H1 (cell line): ENCODE measurements at regions not wholly inside any gene's neighbourhood (a gene's known extent, or its start where the extent isn't known, plus 50 kb on each side); places are given as distances from the start of the nearest gene placed in this dataset.

Experiments
- CTCF ChIA-PET: fragments of 300-600 bp; sonication (Branson Sonifier 250); formaldehyde crosslinking; loops from one replicate; lab custom pipeline; 2021; ENCODE audit not compliant: partially characterized antibody; lab: Charles Lee
- POLR2A ChIA-PET: fragments of 300-600 bp; sonication (Branson Sonifier 250); formaldehyde crosslinking; loops from one replicate; lab custom pipeline; 2021; ENCODE audit warnings: inconsistent platforms; ENCODE audit not compliant: partially characterized antibody; lab: Charles Lee
- DNase-seq, 2 experiments: peaks; one replicate each; pipeline versions ENCODE4 v3.0.0 to v3.0.0-alpha.2; 2010 to 2022; ENCODE audit warnings: low spot score in 2 of 2, low read depth in 1 of 2, mixed read lengths in 1 of 2
- FAIRE-seq: peaks from 2 replicates; lab custom pipeline; 2011; peaks lifted over from hg19 to GRCh38; lab: Jason Lieb, UNC
- H2AFZ ChIP-seq: 2 replicates; pipeline ENCODE4 v1.8.1; 2012; ENCODE audit warnings: low read length, inconsistent platforms
- H2AK5ac ChIP-seq: 2 replicates; pipeline ENCODE4 v1.6.1; 2013; ENCODE audit warnings: low read depth, low read length
- H2BK120ac ChIP-seq: replicated peaks from 2 replicates; pipeline ENCODE3; 2013; ENCODE audit warnings: low read depth, low read length, inconsistent platforms
- H2BK12ac ChIP-seq: 2 replicates; pipeline ENCODE4 v1.6.1; 2013; ENCODE audit warnings: low read depth, low read length
- H2BK15ac ChIP-seq: 2 replicates; pipeline ENCODE4 v1.6.1; 2013; ENCODE audit warnings: low read length
- H2BK20ac ChIP-seq: 2 replicates; pipeline ENCODE4 v1.6.1; 2013; ENCODE audit warnings: low read length
- H2BK5ac ChIP-seq: 2 replicates; pipeline ENCODE4 v1.6.1; 2013; ENCODE audit warnings: low read depth, low read length
- H3K14ac ChIP-seq: 2 replicates; pipeline ENCODE4 v1.6.1; 2013; ENCODE audit warnings: inconsistent platforms; ENCODE audit not compliant: insufficient read length
- H3K18ac ChIP-seq: 2 replicates; pipeline ENCODE4 v1.6.1; 2013; ENCODE audit warnings: low read length; ENCODE audit errors: extremely low read depth
- H3K23ac ChIP-seq: 2 replicates; pipeline ENCODE4 v1.6.1; 2013; ENCODE audit warnings: inconsistent platforms; ENCODE audit not compliant: insufficient read length
- H3K23me2 ChIP-seq: 2 replicates; pipeline ENCODE4 v1.6.1; 2013; ENCODE audit warnings: low read depth, low read length
- H3K27ac ChIP-seq: 2 replicates; pipeline ENCODE4 v1.6.1; 2011; ENCODE audit warnings: low read depth, low read length, inconsistent platforms
- H3K27me3 ChIP-seq, 4 experiments: replicated peaks in 1 of 4; 1 replicate in 1 of 4; 2 replicates in 3 of 4; pipeline versions ENCODE4 v1.6.1 to v1.8.1; 2011 to 2013; ENCODE audit warnings: low read length in 3 of 4, mild to moderate bottlenecking in 3 of 4, inconsistent platforms in 2 of 4, mixed read lengths in 2 of 4, moderate library complexity in 1 of 4; ENCODE audit not compliant: control insufficient read depth in 3 of 4, insufficient read depth in 3 of 4; ENCODE audit errors: extremely low read depth in 1 of 4
- H3K36me3 ChIP-seq, 4 experiments: 2 replicates each; pipeline versions ENCODE4 v1.6.1 to v1.8.1; 2011 to 2013; ENCODE audit warnings: mild to moderate bottlenecking in 4 of 4, low read length in 3 of 4, moderate library complexity in 2 of 4, control low read depth in 1 of 4, inconsistent platforms in 1 of 4; ENCODE audit not compliant: insufficient read depth in 4 of 4, control insufficient read depth in 2 of 4
- H3K4ac ChIP-seq: replicated peaks from 2 replicates; pipeline ENCODE3; 2013; ENCODE audit warnings: low read length, low read depth, mixed read lengths, inconsistent platforms; ENCODE audit not compliant: insufficient read length
- H3K4me1 ChIP-seq, 4 experiments: replicated peaks in 1 of 4; 1 replicate in 1 of 4; 2 replicates in 3 of 4; pipeline versions ENCODE4 v1.6.1 to v1.8.1; 2011 to 2013; ENCODE audit warnings: low read length in 3 of 4, inconsistent platforms in 2 of 4, mixed read lengths in 1 of 4; ENCODE audit not compliant: insufficient read depth in 4 of 4, control insufficient read depth in 3 of 4
- H3K4me2 ChIP-seq, 2 experiments: 2 replicates each; pipeline versions ENCODE4 v1.6.1 to v1.8.1; 2011 to 2013; ENCODE audit warnings: low read depth in 2 of 2, low read length in 2 of 2, control low read depth in 1 of 2, inconsistent platforms in 1 of 2, mild to moderate bottlenecking in 1 of 2; ENCODE audit not compliant: insufficient read depth in 1 of 2
- H3K4me3 ChIP-seq, 4 experiments: fragments of 200-600, 300-600 bp in 1 of 4; sonication (generic), shearing (Covaris generic), sonication (Bioruptor Twin) in 1 of 4; 2 replicates each; pipeline versions ENCODE4 v1.5.1 to v1.8.1; 2011 to 2016; ENCODE audit warnings: low read length in 4 of 4, low read depth in 3 of 4, control low read depth in 2 of 4, inconsistent platforms in 2 of 4, mild to moderate bottlenecking in 2 of 4, mixed read lengths in 1 of 4, moderate library complexity in 1 of 4; ENCODE audit not compliant: insufficient read depth in 2 of 4; ENCODE audit errors: extremely low read depth in 1 of 4
- H3K56ac ChIP-seq: replicated peaks from 2 replicates; pipeline ENCODE3; 2013; ENCODE audit warnings: low read depth, mild to moderate bottlenecking, mixed read lengths, low read length, inconsistent platforms; ENCODE audit not compliant: insufficient read length
- H3K79me1 ChIP-seq: 2 replicates; pipeline ENCODE4 v1.6.1; 2013; ENCODE audit warnings: low read depth, low read length, control low read depth
- H3K79me2 ChIP-seq, 2 experiments: 2 replicates each; pipeline versions ENCODE4 v1.6.1 to v1.8.1; 2012 to 2013; ENCODE audit warnings: low read length in 2 of 2, mild to moderate bottlenecking in 2 of 2, inconsistent platforms in 1 of 2; ENCODE audit not compliant: insufficient read depth in 2 of 2, control insufficient read depth in 1 of 2
- H3K9ac ChIP-seq, 4 experiments: replicated peaks in 1 of 4; 1 replicate in 1 of 4; 2 replicates in 3 of 4; pipeline versions ENCODE4 v1.6.1 to v1.8.1; 2011 to 2013; ENCODE audit warnings: low read depth in 3 of 4, low read length in 3 of 4, control low read depth in 2 of 4, mild to moderate bottlenecking in 2 of 4, moderate library complexity in 2 of 4, inconsistent platforms in 1 of 4; ENCODE audit errors: extremely low read depth in 1 of 4
- H3K9me3 ChIP-seq, 2 experiments: 2 replicates each; pipeline versions ENCODE4 v1.6.1 to v1.8.1; 2012 to 2013; ENCODE audit warnings: mild to moderate bottlenecking in 2 of 2, moderate library complexity in 2 of 2, control low read depth in 1 of 2, inconsistent platforms in 1 of 2, low read depth in 1 of 2, low read length in 1 of 2, mixed read lengths in 1 of 2; ENCODE audit not compliant: insufficient read depth in 2 of 2
- H4K20me1 ChIP-seq, 2 experiments: replicated peaks in 1 of 2; 2 replicates each; pipeline versions ENCODE3 to v1.8.1; 2011 to 2013; ENCODE audit warnings: inconsistent platforms in 2 of 2, low read length in 2 of 2, mild to moderate bottlenecking in 1 of 2; ENCODE audit not compliant: insufficient read depth in 2 of 2, control insufficient read depth in 1 of 2
- H4K5ac ChIP-seq: 2 replicates; pipeline ENCODE4 v1.6.1; 2013; ENCODE audit warnings: low read length, low read depth, mixed read lengths, inconsistent platforms; ENCODE audit not compliant: insufficient read length
- H4K8ac ChIP-seq: 2 replicates; pipeline ENCODE4 v1.8.0; 2013; ENCODE audit warnings: mild to moderate bottlenecking, moderate library complexity, low read length, inconsistent platforms; ENCODE audit not compliant: insufficient read depth; ENCODE audit errors: extremely low read depth
- H4K91ac ChIP-seq: replicated peaks from 2 replicates; pipeline ENCODE3; 2013; ENCODE audit warnings: low read length, mixed read lengths, inconsistent platforms; ENCODE audit not compliant: insufficient read length
- CHD1 ChIP-seq: IDR thresholded peaks from 2 replicates; pipeline ENCODE4 v1.6.1; 2012; ENCODE audit warnings: low read depth, low read length, improper control_type of control experiment
- EP300 ChIP-seq, 2 experiments: IDR thresholded peaks; 1 replicate in 1 of 2; 2 replicates in 1 of 2; pipeline ENCODE4 v1.6.1; 2011 to 2012; ENCODE audit warnings: low read depth in 2 of 2, low read length in 2 of 2, mild to moderate bottlenecking in 2 of 2, borderline replicate concordance in 1 of 2, inconsistent platforms in 1 of 2, moderate library complexity in 1 of 2
- GABPA ChIP-seq: IDR thresholded peaks from 2 replicates; pipeline ENCODE4 v1.6.1; 2011; ENCODE audit warnings: mild to moderate bottlenecking, low read length, moderate library complexity, borderline replicate concordance; ENCODE audit not compliant: insufficient read depth
- GTF2F1 ChIP-seq: IDR thresholded peaks from 2 replicates; pipeline ENCODE4 v1.6.1; 2012; ENCODE audit warnings: low read depth, low read length, improper control_type of control experiment, borderline replicate concordance
- HDAC6 ChIP-seq: IDR thresholded peaks from one replicate; pipeline ENCODE4 v1.7.1; 2012; ENCODE audit warnings: low read depth, mild to moderate bottlenecking, inconsistent platforms, low read length, moderate library complexity
- KDM1A ChIP-seq: fragments of 200-600, 300-600 bp; sonication (generic); IDR thresholded peaks from 2 replicates; pipeline ENCODE4 v1.7.1; 2016; ENCODE audit warnings: mild to moderate bottlenecking, low read length, borderline replicate concordance
- KDM5A ChIP-seq: fragments of 200-600 bp; IDR thresholded peaks from 2 replicates; pipeline ENCODE4 v1.7.1; 2012; ENCODE audit warnings: mild to moderate bottlenecking, low read length, inconsistent platforms, mixed read lengths
- RNF2 ChIP-seq: fragments of 200-900, 300-1000 bp; sonication (generic); IDR thresholded peaks from 2 replicates; pipeline ENCODE4 v1.7.1; 2016; ENCODE audit warnings: borderline replicate concordance, low read depth, mild to moderate bottlenecking, antibody characterized with exemption, low read length; ENCODE audit not compliant: poor library complexity, severe bottlenecking; ENCODE audit errors: missing control alignments
- SIX5 ChIP-seq: IDR thresholded peaks from 2 replicates; pipeline ENCODE4 v1.6.1; 2011; ENCODE audit warnings: mild to moderate bottlenecking, low read depth, low read length
- SRF ChIP-seq: IDR thresholded peaks from 2 replicates; pipeline ENCODE4 v1.6.1; 2011; ENCODE audit warnings: mild to moderate bottlenecking, low read depth, low read length, moderate library complexity
- TAF7 ChIP-seq: optimal IDR thresholded peaks from 2 replicates; pipeline ENCODE3; 2011; ENCODE audit warnings: low read depth, mild to moderate bottlenecking, inconsistent platforms, low read length, moderate library complexity, borderline replicate concordance
- TCF12 ChIP-seq: IDR thresholded peaks from 2 replicates; pipeline ENCODE4 v1.6.1; 2011; ENCODE audit warnings: low read depth, mild to moderate bottlenecking, low read length
- WGBS, 2 experiments: shearing (Covaris generic) in 1 of 2; methylation state at CpG; one replicate each; pipeline versions ENCODE4 v1.1.6 to v1.1.7; 2013 to 2015; ENCODE audit warnings: low lambda C conversion rate in 2 of 2, mixed read lengths in 2 of 2, inconsistent platforms in 1 of 2, low coverage in 1 of 2, missing lambda C conversion rate in 1 of 2; ENCODE audit not compliant: insufficient replicate concordance in 2 of 2, insufficient coverage in 1 of 2, insufficient read length in 1 of 2; ENCODE audit errors: extremely low coverage in 1 of 2, missing lambda C conversion rate in 1 of 2; 5-methylcytosine and 5-hydroxymethylcytosine counted together

GRCh38 chr4:115366390-115366789 lies 253.0 kb upstream of the NDST4 start:
- Histone ChIP-seq H3K9me3 (no peaks in the 10 kb centered on the region), H3K4me1 (no peaks in the 10 kb centered on the region), H3K79me1 (no peaks in the 10 kb centered on the region), H3K18ac (no peak overlapping the region), H3K4me2 (no peak overlapping the region), H3K23ac (no peak overlapping the region), H3K23me2 (no peaks in the 10 kb centered on the region), H3K36me3 (no peaks in the 10 kb centered on the region), H2AK5ac (no peak overlapping the region), H3K9ac (no peak overlapping the region), H4K8ac (no peak overlapping the region), H2BK5ac (no peak overlapping the region), H2BK15ac (no peak overlapping the region), H3K79me2 (no peaks in the 10 kb centered on the region), H3K56ac (no peak overlapping the region), H4K91ac (no peak overlapping the region), H3K4ac (no peak overlapping the region), H3K27ac (no peak overlapping the region), H2BK20ac (no peak overlapping the region), H2AFZ (0 out of 2 replicates have a peak overlapping the region, but pooled peaks have one; percentile 53), H3K14ac (no peak overlapping the region), H4K5ac (no peak overlapping the region), H3K27me3 (no peaks in the 10 kb centered on the region), H2BK120ac (no peak overlapping the region), H2BK12ac (no peak overlapping the region), H3K4me3 (no peak overlapping the region), H4K20me1 (no peaks in the 10 kb centered on the region)
- POLR2A ChIA-PET = no interaction called here
- WGBS, 2 experiments = 91% methylated on average over 4 of the region's 4 CpGs; no CpG with 5 or more reads in 1 of the 2 experiments
- DNase-seq = no peak
- CTCF ChIA-PET = no interaction called here
- no peak for TF ChIP-seq HDAC6
- TF ChIP-seq KDM1A = no peak
- no peak for TF ChIP-seq SIX5
- no peak for TF ChIP-seq TAF7
- TF ChIP-seq RNF2 = no peak
- TF ChIP-seq GTF2F1 = no peak
- TF ChIP-seq CHD1 = no peak
- TF ChIP-seq TCF12 = no peak
- no peak for TF ChIP-seq GABPA
- TF ChIP-seq KDM5A = no peak
- TF ChIP-seq SRF = no peak
- no peak for TF ChIP-seq EP300 (IDR thresholded peaks at IDR 0.05; ENCODE audit: borderline replicate concordance in 1 of 2, low read depth in 2 of 2, low read length in 2 of 2)
- no peak for FAIRE-seq
